GM18519 (cell line): ENCODE measurements at regions not wholly inside any gene's neighbourhood (a gene's known extent, or its start where the extent isn't known, plus 50 kb on each side); places are given as distances from the start of the nearest gene placed in this dataset.

Experiments
- ATAC-seq: cut with Tn5 transposase; IDR thresholded peaks from one replicate; pipeline ENCODE4 v1.9.1; 2021; ENCODE audit warnings: mild to moderate bottlenecking, moderate library complexity; ENCODE audit not compliant: unreplicated experiment, low FRiP score

DNA sequence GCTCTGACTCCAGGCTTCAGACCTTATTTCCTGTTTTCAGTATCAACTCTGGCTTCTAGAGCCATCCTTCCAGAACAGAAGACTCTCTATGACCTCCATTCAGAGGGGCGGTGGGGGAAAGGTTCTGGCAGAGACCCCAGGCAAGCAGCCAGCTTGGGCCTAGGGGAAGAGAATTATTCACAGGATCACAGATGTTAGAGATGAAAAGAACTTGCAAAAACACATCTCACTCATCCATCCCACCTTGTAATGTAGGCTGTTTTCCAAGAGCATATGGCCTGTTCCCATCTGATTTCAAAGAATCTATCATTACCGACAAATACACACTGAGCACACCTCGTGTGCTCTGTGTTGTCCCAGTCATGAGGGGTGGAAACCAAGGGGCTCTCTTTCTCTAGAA is 131.9 kb downstream of the GRIN2B start:
- ATAC-seq, result no peak

DNA sequence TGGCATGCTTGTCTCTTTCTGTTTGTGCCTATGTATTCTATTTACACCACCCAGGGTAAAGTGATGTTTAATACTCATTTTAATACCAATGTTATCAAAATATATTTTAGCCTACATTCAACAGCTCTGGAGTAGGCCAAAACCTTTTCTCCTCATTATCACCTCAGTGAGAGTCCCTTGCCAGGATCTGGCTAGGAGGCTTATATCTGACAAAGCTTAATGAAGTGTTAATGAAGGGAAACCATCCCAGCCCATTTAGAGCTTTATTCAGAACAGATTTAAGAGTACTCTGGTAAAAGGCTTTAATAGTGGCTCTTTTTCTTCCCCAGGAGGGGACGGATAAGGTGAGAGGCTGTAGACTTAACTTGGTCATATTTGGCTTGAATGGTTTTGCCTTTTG is 137.6 kb downstream of the GRIN2B start:
- no peak for ATAC-seq

DNA sequence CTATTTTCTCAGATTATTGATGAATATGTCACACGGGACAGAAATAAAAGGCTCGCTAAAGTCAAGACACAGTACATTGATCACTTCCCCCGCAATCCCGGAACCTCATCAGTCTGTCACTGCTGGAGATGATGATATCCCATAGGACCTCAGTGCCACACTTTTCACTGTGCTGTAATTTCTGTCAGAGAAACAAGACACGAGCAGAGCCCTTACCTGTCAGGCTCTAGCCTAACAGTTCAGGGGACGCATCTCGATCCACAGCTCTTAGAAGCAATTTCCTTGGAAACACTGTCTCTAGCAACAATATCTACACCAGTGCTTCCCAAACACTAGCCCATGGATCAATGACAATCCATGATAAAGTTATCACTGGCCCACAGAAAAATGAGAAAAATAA is 140.0 kb downstream of the GRIN2B start:
- ATAC-seq, result no peak

DNA sequence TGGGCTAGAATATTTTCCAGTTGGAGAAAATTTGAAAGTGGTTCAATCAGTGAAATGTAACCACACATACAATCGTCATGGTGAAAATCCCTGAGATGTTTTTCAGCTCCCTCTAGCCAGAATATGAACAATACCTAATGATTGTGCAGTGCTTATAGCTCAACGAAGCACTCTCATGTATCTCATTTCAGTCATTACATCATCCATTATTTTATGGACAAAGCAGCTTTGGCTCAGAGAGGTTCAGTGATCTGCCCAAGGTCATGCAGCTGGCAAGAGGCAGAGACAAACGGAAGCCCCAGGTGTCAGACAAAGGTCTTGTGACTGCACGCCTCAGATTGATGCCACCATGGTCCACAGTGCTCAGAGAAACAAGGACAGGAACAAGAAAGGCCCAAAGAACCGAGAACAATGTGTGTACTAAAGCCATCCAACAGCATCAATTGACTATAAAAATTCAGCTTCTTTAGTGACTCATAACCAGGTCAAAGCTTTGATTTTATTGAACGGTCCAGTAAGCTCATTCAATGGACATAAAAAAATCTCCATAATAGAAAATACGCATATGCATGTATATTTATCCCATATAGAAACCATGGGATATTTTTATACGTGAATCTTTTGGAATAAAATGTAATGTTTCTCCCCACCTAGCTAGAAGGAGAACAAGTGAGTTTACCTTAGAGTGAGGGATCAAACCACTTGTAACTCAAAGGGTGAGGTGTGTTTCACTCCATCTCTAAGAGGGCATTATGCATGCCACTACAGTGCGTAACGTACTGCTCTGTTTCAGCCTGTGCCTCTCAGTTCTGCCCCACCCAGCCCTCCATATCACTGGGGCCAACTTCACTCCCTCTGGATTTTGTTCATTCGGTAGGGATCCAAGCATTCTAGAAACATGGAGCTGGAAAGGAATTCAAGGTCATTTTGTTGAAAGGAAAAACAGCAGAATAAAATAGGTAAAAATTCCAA is 141.8 kb downstream of the GRIN2B start:
- ATAC-seq, result no peak

GRCh38 chr12:13836099-13836498 is 145.3 kb downstream of the GRIN2B start:
- ATAC-seq, result no peak

- no peak for ATAC-seq
These were observed 145.8 kb downstream of the GRIN2B start for GRCh38 chr12:13835652-13836051.

DNA sequence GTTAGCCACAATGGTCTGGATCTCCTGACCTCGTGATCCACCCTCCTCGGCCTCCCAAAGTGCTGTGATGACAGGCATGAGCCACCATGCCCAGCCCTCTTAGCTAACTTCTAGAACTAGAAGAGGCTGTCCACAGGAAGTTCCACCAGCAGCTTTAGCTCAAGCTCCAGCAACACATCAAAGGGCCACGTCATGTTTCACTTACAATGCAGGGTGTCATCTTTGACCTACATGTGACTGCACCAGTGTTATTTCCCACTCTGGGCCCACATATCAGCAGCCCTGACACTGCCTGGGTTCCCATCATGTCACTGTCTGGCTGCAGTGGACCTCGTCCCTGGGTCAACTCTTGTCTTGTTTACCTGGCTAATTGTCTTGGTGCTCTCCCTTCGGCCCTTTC is 147.2 kb downstream of the GRIN2B start:
- ATAC-seq, result no peak

DNA sequence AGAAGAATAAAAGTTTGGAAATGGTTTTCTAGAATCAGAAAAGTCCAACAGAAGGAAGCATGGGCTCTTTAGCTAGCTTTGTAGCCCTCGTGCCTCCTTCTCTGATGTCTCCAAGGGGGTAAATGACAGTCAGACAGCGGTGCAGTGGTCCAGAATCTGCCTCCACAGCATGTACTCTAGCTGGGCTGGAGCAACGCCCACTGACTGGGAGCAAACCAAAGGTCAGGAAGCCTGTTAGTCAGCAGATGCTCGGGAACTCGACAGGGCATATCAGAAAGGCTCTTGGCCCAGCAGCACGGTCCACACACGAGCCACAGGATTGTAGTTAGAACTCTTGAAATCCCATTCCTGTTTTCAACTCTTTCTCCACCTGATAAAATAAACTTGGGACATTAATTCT is 164.3 kb downstream of the GRIN2B start:
- no peak for ATAC-seq

DNA sequence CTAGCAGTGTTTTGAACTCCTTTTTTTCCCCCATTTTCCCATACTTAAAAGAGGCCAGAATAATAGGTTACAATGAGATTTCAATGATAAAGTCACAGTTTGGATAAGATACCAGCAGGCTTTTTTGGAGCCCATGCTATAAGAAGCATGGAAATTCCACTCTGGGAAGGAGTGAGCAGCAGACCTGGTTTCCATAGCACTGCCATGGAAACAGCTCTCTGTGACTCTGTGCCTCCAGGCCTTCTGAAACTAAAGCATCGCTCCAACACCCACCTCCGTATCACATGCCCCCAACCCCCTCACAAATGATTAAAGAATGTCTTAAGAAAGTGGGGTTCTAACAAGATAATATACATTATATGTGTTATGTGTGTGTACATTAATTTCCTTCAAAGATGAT is 165.0 kb downstream of the GRIN2B start:
- ATAC-seq, result no peak

GRCh38 chr12:13812168-13812567 is 169.2 kb downstream of the GRIN2B start:
- ATAC-seq, result no peak

- ATAC-seq, result no peak
These were observed 170.3 kb downstream of the GRIN2B start for GRCh38 chr12:13811061-13811460.

GRCh38 chr12:13805041-13805440 is 176.4 kb downstream of the GRIN2B start:
- no peak for ATAC-seq

GRCh38 chr12:13801543-13801942 is 179.9 kb downstream of the GRIN2B start:
- ATAC-seq, result no peak

DNA sequence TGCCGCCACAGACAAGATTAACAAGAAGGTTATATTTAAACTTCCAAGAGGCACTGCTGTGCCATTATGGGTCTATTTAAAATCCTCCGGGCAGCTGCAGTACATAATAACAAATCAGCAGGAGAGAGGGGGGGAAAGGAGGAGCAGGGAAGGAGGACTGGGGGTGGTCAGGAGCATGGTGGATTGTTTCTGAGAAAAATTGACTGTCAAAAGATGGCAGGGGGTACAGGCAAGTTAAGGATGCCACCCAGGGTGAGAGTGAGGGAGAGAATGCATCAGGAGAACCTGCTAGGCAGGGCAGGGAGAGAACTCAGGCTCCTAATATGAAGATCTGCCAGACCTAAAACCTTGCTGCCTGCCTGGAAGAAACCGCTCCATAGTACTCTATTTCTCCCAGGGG is 181.8 kb downstream of the GRIN2B start:
- no peak for ATAC-seq

- no peak for ATAC-seq
These were observed 183.2 kb downstream of the GRIN2B start for GRCh38 chr12:13798162-13798561.

DNA sequence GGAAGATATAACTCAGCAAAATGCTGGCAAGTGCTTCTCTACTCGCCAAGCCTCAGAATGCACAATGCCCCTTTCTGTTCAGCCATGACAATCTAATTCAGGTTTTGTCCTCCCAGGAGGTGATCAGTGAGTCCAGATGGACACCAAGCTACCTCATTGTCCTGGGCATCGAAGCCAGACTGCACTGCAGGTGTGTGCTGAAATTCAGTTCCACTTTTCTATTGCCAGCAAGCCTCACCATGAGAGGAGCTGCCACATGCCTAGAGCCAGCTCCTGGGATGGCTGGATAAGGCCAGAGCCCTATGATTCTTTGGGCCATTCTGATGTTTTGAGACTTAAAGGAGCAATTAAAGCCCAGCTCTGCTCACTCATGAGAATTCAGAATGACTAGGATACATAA is 186.7 kb downstream of the GRIN2B start:
- ATAC-seq, result no peak

DNA sequence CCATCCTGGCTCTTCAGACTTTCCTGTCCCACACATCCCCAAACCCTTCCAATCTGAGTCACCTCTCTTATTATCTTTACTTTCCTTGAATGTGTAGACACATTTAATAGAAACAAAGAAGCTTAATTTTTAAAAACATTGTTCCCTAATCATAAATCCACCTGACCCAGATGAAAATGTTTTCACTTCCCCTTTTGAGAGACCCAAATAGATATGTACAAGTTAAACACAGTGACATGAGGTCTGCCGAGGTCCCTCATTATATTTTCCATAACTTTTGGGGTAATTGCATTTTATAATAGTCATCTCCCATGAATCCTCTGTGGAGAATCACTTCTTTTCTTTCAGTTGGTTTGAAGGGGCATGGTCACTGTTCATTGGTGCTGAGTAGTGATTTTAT is 191.1 kb downstream of the GRIN2B start:
- ATAC-seq, result no peak

GRCh38 chr12:13788626-13789025 is 192.8 kb downstream of the GRIN2B start:
- ATAC-seq, result no peak

DNA sequence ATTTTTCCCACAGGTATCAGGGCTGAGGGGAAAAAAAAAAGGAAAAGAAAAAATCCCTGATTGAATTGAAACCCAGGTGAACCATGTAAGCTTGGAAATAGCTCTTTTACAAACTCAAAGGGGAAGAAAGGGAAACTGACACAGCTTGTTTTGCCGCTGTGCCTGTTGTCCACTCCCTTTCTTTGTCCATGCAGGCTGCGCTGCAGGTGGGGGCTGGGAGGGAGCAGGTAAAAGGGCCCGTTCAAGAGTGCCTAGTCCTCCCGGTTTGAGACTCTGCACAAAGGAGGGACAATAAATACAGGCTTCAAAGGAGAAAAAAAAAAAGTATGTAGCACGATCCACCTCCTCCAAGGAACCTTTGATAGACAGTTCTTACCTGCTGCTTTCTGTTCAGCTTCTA is 194.8 kb downstream of the GRIN2B start:
- ATAC-seq, result no peak

GRCh38 chr12:13784504-13784903 is 196.9 kb downstream of the GRIN2B start:
- ATAC-seq, result no peak

GRCh38 chr12:13780453-13780852 is 200.9 kb downstream of the GRIN2B start:
- ATAC-seq, result no peak

DNA sequence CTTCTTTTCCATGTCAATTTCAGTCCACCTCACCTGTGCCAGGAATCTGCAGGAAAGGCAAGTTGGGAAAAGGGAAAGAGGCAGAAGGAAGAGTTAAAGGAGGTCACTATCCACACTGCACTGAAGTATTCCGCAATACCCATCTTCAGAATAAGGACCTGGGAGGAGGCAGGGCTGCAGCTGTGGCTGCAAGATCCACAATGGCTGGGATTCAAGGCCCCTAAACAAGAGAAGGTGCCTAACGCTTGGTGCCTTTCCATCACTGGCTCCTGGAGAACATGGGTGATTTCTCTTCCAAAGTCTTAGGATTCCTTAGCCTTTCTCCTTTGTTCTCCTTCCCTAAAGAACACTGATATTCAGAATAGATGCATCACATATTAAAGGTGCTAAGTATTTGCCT is 204.0 kb downstream of the GRIN2B start:
- ATAC-seq, result no peak
